DND-41 (cell line): ENCODE measurements at regions not wholly inside any gene's neighbourhood (a gene's known extent, or its start where the extent isn't known, plus 50 kb on each side); places are given as distances from the start of the nearest gene placed in this dataset.

Experiments
- ATAC-seq: fragments of 200-7000 bp; cut with Tn5 transposase; 3 replicates; pipeline ENCODE4 v1.9.1; 2021; ENCODE audit warnings: low read depth; ENCODE audit not compliant: insufficient read depth
- DNase-seq: peaks from one replicate; pipeline ENCODE4 v3.0.0-alpha.2; 2020
- H2AFZ ChIP-seq: 2 replicates; pipeline ENCODE4 v1.6.0; 2012; ENCODE audit warnings: low read depth, low read length
- H3K27ac ChIP-seq: 2 replicates; pipeline ENCODE4 v1.5.1; 2012; ENCODE audit warnings: low read length, inconsistent platforms
- H3K27me3 ChIP-seq: fragments of 200-600 bp; sonication (generic); 2 replicates; pipeline ENCODE4 v1.6.0; 2012; ENCODE audit warnings: low read length, mild to moderate bottlenecking, inconsistent platforms; ENCODE audit not compliant: insufficient read depth, poor library complexity
- H3K36me3 ChIP-seq: 2 replicates; pipeline ENCODE4 v1.5.1; 2012; ENCODE audit warnings: low read length, inconsistent platforms; ENCODE audit not compliant: insufficient read depth
- H3K4me1 ChIP-seq: 2 replicates; pipeline ENCODE4 v1.5.1; 2012; ENCODE audit warnings: mild to moderate bottlenecking, low read length; ENCODE audit not compliant: insufficient read depth
- H3K4me2 ChIP-seq: 2 replicates; pipeline ENCODE4 v1.6.0; 2012; ENCODE audit warnings: mild to moderate bottlenecking, moderate library complexity, low read length, inconsistent platforms; ENCODE audit not compliant: insufficient read depth
- H3K4me3 ChIP-seq, 2 experiments: fragments of 200-600 bp in 1 of 2; shearing (Covaris generic) in 1 of 2; 2 replicates each; pipeline ENCODE4 v1.5.1; 2012 to 2016; ENCODE audit warnings: inconsistent platforms in 2 of 2, low read length in 2 of 2, mild to moderate bottlenecking in 2 of 2, low read depth in 1 of 2, moderate library complexity in 1 of 2
- H3K79me2 ChIP-seq: 2 replicates; pipeline ENCODE4 v1.6.0; 2012; ENCODE audit warnings: low read length, inconsistent platforms; ENCODE audit not compliant: insufficient read depth
- H3K9ac ChIP-seq: 2 replicates; pipeline ENCODE4 v1.6.0; 2012; ENCODE audit warnings: low read depth, mild to moderate bottlenecking, inconsistent platforms, low read length, moderate library complexity
- H3K9me3 ChIP-seq: 2 replicates; pipeline ENCODE4 v1.5.1; 2012; ENCODE audit warnings: low read length, moderate library complexity, mild to moderate bottlenecking, inconsistent platforms; ENCODE audit not compliant: insufficient read depth, severe bottlenecking
- H4K20me1 ChIP-seq: 2 replicates; pipeline ENCODE4 v1.6.0; 2012; ENCODE audit warnings: low read length; ENCODE audit not compliant: insufficient read depth
- EZH2 ChIP-seq: IDR thresholded peaks from 3 replicates; pipeline ENCODE4 v1.6.1; 2012; ENCODE audit warnings: borderline replicate concordance, low read depth, mild to moderate bottlenecking, moderate library complexity, low read length, inconsistent platforms; ENCODE audit not compliant: severe bottlenecking
- TF ChIP-seq, protein P1 (sequence below): IDR thresholded peaks from 2 replicates; pipeline ENCODE4 v1.5.1; 2012; ENCODE audit warnings: borderline replicate concordance, low read length, moderate library complexity, mild to moderate bottlenecking; ENCODE audit not compliant: poor library complexity, severe bottlenecking; ENCODE audit errors: extremely low read depth

DNA sequence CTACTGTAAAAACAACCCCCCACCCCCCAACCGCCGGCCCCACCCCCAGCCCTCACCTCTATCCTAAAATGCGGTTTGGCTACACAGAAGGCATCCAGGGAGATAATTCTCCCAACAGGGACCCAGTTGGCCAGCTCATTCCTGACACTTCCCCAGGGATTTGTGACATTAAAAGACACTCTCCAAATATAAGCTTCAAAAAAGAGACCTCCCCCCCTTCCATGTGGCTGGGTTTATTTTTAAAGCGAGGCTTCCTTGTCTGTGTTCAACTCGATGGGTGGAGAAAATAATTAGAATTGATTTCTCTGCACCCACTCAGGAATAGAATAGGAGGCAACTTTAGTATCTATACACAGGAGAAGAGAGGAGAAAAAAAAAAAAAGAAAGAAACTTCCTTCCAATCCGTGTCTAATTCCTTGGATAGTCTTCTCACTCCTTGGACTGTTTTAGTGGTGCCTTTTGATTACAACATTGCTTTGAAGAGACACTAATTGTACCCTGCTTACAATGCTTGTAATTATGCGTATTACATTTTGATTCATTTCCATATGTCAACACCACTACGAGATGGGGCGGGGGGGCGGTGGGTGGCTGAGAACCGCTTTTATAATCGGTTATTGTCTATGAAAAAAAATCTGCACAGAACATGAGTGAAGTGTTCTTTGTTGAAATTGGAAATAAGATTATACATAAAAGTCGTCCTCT is 500.4 kb downstream of the MIAT start:
- Histone ChIP-seq H3K9ac (no peak overlapping the region), H3K9me3 (no peaks in the 10 kb centered on the region), H3K4me2 (no peak overlapping the region), H4K20me1 (no peaks in the 10 kb centered on the region), H3K27me3 (no peaks in the 10 kb centered on the region), H3K4me3 (no peak overlapping the region), H3K36me3 (no peaks in the 10 kb centered on the region), H3K4me1 (no peaks in the 10 kb centered on the region), H3K79me2 (no peaks in the 10 kb centered on the region), H3K27ac (no peak overlapping the region), H2AFZ (no peak overlapping the region)
- no peak for ATAC-seq
- TF ChIP-seq, protein P1, sequence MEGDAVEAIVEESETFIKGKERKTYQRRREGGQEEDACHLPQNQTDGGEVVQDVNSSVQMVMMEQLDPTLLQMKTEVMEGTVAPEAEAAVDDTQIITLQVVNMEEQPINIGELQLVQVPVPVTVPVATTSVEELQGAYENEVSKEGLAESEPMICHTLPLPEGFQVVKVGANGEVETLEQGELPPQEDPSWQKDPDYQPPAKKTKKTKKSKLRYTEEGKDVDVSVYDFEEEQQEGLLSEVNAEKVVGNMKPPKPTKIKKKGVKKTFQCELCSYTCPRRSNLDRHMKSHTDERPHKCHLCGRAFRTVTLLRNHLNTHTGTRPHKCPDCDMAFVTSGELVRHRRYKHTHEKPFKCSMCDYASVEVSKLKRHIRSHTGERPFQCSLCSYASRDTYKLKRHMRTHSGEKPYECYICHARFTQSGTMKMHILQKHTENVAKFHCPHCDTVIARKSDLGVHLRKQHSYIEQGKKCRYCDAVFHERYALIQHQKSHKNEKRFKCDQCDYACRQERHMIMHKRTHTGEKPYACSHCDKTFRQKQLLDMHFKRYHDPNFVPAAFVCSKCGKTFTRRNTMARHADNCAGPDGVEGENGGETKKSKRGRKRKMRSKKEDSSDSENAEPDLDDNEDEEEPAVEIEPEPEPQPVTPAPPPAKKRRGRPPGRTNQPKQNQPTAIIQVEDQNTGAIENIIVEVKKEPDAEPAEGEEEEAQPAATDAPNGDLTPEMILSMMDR: no peak
- TF ChIP-seq EZH2: no peak
- DNase-seq: no peak

DNA sequence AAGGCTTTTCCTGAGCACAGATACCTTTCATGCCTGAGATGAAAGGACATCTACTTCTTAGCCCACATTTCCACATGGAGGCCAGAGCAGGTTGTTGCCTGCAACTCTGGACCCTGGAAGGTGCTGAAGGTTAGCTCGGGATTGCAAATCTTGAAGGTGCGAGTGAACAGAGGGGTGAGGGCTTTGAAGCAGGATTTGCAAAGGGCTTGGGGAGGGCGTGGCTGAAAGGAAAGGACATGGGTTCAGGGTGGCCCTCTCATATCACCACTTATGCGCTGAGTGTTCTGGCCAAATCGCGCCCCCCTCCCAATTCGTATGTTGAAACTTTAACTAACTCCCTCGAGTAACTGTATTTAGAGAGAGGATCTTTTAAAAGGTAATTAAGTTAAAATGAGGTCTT is 501.6 kb downstream of the MIAT start:
- TF ChIP-seq, protein P1: no peak
- TF ChIP-seq EZH2: no peak
- Histone ChIP-seq H3K27me3 (no peaks in the 10 kb centered on the region), H3K4me1 (no peaks in the 10 kb centered on the region), H3K9me3 (no peaks in the 10 kb centered on the region), H2AFZ (no peak overlapping the region), H3K9ac (no peak overlapping the region), H3K79me2 (no peaks in the 10 kb centered on the region), H3K27ac (no peak overlapping the region), H4K20me1 (no peaks in the 10 kb centered on the region), H3K4me3 (no peak overlapping the region), H3K4me2 (no peak overlapping the region), H3K36me3 (no peaks in the 10 kb centered on the region)
- no peak for ATAC-seq
- DNase-seq: no peak

DNA sequence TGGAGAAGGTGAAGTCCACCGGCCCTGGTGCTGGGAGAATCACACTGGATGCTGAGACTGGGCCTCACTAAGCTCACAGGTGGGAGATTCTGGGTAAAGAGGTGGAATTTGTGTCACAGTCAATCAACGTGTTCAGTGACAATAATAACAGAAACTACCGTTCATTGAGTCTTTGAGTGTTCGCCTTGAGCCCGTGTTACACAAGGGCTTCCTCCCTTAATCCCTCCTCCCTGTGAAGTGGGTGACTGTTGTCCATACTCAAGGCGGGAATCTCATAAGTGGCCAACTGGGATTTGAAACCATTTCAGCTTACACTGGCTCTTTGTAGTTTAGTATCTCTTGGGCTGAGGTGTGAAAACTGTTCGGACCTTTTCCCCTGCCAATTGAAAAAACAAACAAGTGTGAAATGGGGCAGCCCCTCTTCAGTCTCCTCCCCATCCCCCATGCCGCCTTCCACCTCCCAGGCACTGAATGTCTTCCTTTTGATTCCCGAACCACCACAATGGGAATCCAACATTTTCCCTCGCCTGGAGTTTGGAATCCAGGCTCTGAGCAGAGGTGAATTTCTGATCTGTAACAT is 502.4 kb downstream of the MIAT start:
- H4K20me1 ChIP-seq: no peaks in the 10 kb centered on the region
- no peaks in the 10 kb centered on the region for H3K27me3 ChIP-seq
- no peaks in the 10 kb centered on the region for H3K9me3 ChIP-seq
- no peak overlapping the region for H3K4me3 ChIP-seq
- H3K27ac ChIP-seq: no peak overlapping the region
- no peak for ATAC-seq
- H3K4me2 ChIP-seq: no peak overlapping the region
- no peaks in the 10 kb centered on the region for H3K79me2 ChIP-seq
- H3K36me3 ChIP-seq: no peaks in the 10 kb centered on the region
- no peak overlapping the region for H3K9ac ChIP-seq
- no peaks in the 10 kb centered on the region for H3K4me1 ChIP-seq
- TF ChIP-seq, protein P1: no peak
- no peak for TF ChIP-seq EZH2
- no peak overlapping the region for H2AFZ ChIP-seq
- no peak for DNase-seq
